Natural killer cell (primary cell): ENCODE measurements at regions not wholly inside any gene's neighbourhood (a gene's known extent, or its start where the extent isn't known, plus 50 kb on each side); places are given as distances from the start of the nearest gene placed in this dataset.

Experiments
- ATAC-seq, 3 donors: fragments of 150-1000 bp in 2 of 3; fragments of 200-7000 bp in 1 of 3; cut with Tn5 transposase; 1 replicate in 1 of 3; 2 replicates in 2 of 3; pipeline ENCODE4 v1.10.0; 2021; ENCODE audit warnings: mild to moderate bottlenecking in 2 of 3, moderate library complexity in 2 of 3
- DNase-seq, 2 donors: peaks; one replicate each; pipeline versions ENCODE4 v3.0.0 to v3.0.0-alpha.2; 2013 to 2021; ENCODE audit warnings: mixed read lengths in 1 of 2
- H3K27ac ChIP-seq: one replicate; pipeline ENCODE4 v1.5.1; 2013; ENCODE audit warnings: mild to moderate bottlenecking, low read length
- H3K27me3 ChIP-seq: one replicate; pipeline ENCODE4 v1.6.1; 2013; ENCODE audit warnings: low read length; ENCODE audit not compliant: control insufficient read depth, insufficient read depth
- H3K36me3 ChIP-seq: one replicate; pipeline ENCODE4 v1.6.1; 2013; ENCODE audit warnings: low read length; ENCODE audit not compliant: control insufficient read depth, insufficient read depth
- H3K4me1 ChIP-seq: one replicate; pipeline ENCODE4 v1.6.1; 2013; ENCODE audit warnings: low read length; ENCODE audit not compliant: control insufficient read depth, insufficient read depth
- H3K4me3 ChIP-seq: one replicate; pipeline ENCODE4 v1.5.1; 2013; ENCODE audit warnings: low read length
- H3K9me3 ChIP-seq: one replicate; pipeline ENCODE4 v1.6.1; 2013; ENCODE audit warnings: low read length; ENCODE audit not compliant: control insufficient read depth, insufficient read depth
- H3K27ac Mint-ChIP-seq, 2 donors: one replicate each; pipeline ENCODE4 v1.8.0; 2022; ENCODE audit warnings: mild to moderate bottlenecking in 2 of 2, mixed read lengths in 2 of 2, moderate library complexity in 1 of 2
- H3K27me3 Mint-ChIP-seq, 2 donors: one replicate each; pipeline ENCODE4 v1.8.0; 2022; ENCODE audit warnings: low read depth in 2 of 2, mixed read lengths in 2 of 2
- H3K36me3 Mint-ChIP-seq: one replicate; pipeline ENCODE4 v1.8.0; 2022; ENCODE audit warnings: mixed read lengths
- H3K4me1 Mint-ChIP-seq, 2 donors: one replicate each; pipeline ENCODE4 v1.8.0; 2022; ENCODE audit warnings: mixed read lengths in 2 of 2
- H3K4me3 Mint-ChIP-seq: one replicate; pipeline ENCODE4 v1.8.0; 2022; ENCODE audit warnings: mild to moderate bottlenecking, moderate library complexity, mixed read lengths
- H3K9me3 Mint-ChIP-seq, 2 donors: one replicate each; pipeline ENCODE4 v1.8.0; 2022; ENCODE audit warnings: mixed read lengths in 2 of 2
- WGBS: methylation state at CpG from one replicate; pipeline ENCODE4 v1.1.7; 2013; ENCODE audit warnings: missing lambda C conversion rate; ENCODE audit not compliant: insufficient coverage; 5-methylcytosine and 5-hydroxymethylcytosine counted together
- intact Hi-C: fragments of 100-400 bp; cut with micrococcal nuclease; formaldehyde crosslinking; loops from one replicate; pipeline ENCODE4 v1.14.2; 2022
- TF ChIP-seq, protein P1 (sequence below): fragments of 200-600 bp; IDR thresholded peaks from one replicate; pipeline ENCODE4 v1.8.0; 2022; ENCODE audit warnings: antibody characterized with exemption

DNA sequence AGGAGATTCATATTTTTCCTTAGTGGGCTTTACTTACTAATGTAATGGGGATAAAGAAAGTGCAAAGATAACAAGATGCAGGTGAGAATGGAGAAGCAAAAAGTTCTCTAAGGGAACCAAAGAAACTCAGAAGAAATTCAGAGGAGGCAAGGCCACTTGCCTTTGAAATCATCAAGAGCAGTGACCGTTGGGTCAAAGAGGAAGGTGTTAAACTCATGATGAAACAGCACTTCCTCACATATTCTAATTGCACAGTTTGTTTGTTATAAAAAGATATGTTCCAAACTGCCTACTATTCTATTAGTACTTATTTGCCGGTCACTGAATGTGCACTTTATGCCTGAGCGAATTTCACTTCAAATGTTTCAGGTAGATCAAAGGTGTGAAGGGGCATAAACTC, 975.1 kb downstream of the BCL11A start:
- H3K36me3 Mint-ChIP-seq: no peaks in the 10 kb centered on the region
- H3K27me3 ChIP-seq: no peaks in the 10 kb centered on the region
- no peaks in the 10 kb centered on the region for H3K36me3 ChIP-seq
- peaks cover 0 to 6% of the 10 kb centered on the region in 2 donors for H3K9me3 Mint-ChIP-seq
- H3K27ac ChIP-seq: no peak overlapping the region
- TF ChIP-seq, protein P1, sequence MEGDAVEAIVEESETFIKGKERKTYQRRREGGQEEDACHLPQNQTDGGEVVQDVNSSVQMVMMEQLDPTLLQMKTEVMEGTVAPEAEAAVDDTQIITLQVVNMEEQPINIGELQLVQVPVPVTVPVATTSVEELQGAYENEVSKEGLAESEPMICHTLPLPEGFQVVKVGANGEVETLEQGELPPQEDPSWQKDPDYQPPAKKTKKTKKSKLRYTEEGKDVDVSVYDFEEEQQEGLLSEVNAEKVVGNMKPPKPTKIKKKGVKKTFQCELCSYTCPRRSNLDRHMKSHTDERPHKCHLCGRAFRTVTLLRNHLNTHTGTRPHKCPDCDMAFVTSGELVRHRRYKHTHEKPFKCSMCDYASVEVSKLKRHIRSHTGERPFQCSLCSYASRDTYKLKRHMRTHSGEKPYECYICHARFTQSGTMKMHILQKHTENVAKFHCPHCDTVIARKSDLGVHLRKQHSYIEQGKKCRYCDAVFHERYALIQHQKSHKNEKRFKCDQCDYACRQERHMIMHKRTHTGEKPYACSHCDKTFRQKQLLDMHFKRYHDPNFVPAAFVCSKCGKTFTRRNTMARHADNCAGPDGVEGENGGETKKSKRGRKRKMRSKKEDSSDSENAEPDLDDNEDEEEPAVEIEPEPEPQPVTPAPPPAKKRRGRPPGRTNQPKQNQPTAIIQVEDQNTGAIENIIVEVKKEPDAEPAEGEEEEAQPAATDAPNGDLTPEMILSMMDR: no peak
- ATAC-seq (no peak), DNase-seq (no peak)
- 93% methylated on average over 2 of the region's 3 CpGs for WGBS
- no peaks in the 10 kb centered on the region for H3K27me3 Mint-ChIP-seq
- H3K4me1 Mint-ChIP-seq: no peaks in the 10 kb centered on the region
- H3K9me3 ChIP-seq: no peaks in the 10 kb centered on the region
- no peak overlapping the region for H3K4me3 ChIP-seq
- no peak overlapping the region for H3K4me3 Mint-ChIP-seq
- no peaks in the 10 kb centered on the region for H3K4me1 ChIP-seq
- intact Hi-C loops: no loop called here
- no peak overlapping the region for H3K27ac Mint-ChIP-seq

DNA sequence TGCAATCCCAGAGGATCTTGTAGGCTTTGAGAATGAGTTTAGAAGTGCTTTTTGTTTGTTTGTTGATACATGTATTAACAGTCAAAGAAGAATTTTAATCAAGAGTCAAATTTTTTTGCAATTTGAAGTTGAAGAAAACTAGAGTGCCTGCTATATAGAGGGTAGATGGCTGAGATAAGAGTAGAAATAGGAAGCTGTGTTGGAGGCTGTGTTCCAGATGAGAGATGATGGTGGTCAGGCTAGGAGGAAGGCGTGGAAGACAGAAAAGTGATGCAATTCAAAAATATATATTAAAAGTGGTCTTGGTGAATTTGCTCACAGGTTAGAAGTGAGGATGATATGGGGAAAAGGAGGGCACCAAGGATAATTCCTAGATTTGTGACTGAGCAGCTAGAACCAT, 978.3 kb downstream of the BCL11A start:
- DNase-seq (no peak), ATAC-seq (no peak)
- no peak overlapping the region for H3K27ac ChIP-seq
- no peaks in the 10 kb centered on the region for H3K9me3 ChIP-seq
- H3K27me3 ChIP-seq: no peaks in the 10 kb centered on the region
- no peaks in the 10 kb centered on the region for H3K36me3 Mint-ChIP-seq
- WGBS: 26% methylated on average over 1 of the region's 1 CpG
- no peak overlapping the region for H3K27ac Mint-ChIP-seq
- no peaks in the 10 kb centered on the region for H3K36me3 ChIP-seq
- no peak overlapping the region for H3K4me3 Mint-ChIP-seq
- H3K9me3 Mint-ChIP-seq: peaks cover 4 to 9% of the 10 kb centered on the region in 2 donors
- no peak overlapping the region for H3K4me3 ChIP-seq
- TF ChIP-seq, protein P1: no peak
- intact Hi-C loops: no loop called here
- H3K27me3 Mint-ChIP-seq: no peaks in the 10 kb centered on the region
- H3K4me1 Mint-ChIP-seq: no peaks in the 10 kb centered on the region
- H3K4me1 ChIP-seq: no peaks in the 10 kb centered on the region

DNA sequence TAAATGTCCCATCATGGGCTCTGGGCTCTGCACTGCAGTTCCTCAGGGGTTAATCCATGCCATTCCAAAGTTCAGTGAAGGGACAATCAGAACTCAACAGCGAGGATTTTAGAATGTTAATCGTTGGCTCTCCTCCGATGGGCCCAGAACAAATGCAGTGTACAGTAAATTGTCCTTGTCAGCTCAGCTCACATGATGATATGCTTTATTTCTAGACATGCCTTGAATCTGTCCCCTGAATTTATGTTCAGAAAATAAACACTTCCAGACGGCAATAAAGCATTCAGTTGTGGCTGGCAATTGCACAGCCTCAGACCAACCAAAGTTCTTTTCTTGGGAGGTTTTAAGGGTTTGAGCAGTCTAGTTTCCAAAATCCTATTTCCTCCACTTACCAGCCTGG, 981.2 kb downstream of the BCL11A start:
- Mint-ChIP-seq H3K4me1 (no peaks in the 10 kb centered on the region), H3K27me3 (no peaks in the 10 kb centered on the region), H3K4me3 (no peak overlapping the region), H3K9me3 (peaks cover 7 to 9% of the 10 kb centered on the region in 2 donors), H3K27ac (no peak overlapping the region), H3K36me3 (no peaks in the 10 kb centered on the region)
- TF ChIP-seq, protein P1: no peak
- Histone ChIP-seq H3K4me3 (no peak overlapping the region), H3K27me3 (no peaks in the 10 kb centered on the region), H3K4me1 (no peaks in the 10 kb centered on the region), H3K27ac (no peak overlapping the region), H3K36me3 (no peaks in the 10 kb centered on the region), H3K9me3 (no peaks in the 10 kb centered on the region)
- DNase-seq (no peak), ATAC-seq (no peak)
- intact Hi-C loops: no loop called here
- WGBS: 83% methylated on average over 4 of the region's 4 CpGs

DNA sequence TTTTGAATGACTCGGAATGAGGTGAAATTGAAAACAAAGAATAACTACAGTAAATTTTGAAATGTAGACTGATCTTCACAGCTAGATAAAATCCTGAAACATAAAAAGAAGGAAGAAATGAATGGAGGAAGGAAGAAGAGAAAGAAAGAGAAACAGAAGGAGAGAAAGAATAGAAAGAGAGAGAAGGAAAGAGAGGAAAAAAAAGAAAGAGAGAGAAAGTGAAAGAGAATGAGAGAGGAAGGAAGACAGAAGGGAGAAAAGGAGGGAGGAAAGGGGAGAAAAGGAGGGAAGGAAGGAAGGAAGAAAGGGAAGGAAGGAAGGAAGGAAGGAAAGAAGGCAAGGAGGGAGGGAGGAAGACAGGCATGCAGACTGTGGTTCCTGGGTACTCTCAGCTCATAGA, 982.6 kb downstream of the BCL11A start:
- Mint-ChIP-seq H3K27ac (no peak overlapping the region), H3K27me3 (no peaks in the 10 kb centered on the region), H3K9me3 (peaks cover 7% of the 10 kb centered on the region in 2 donors), H3K4me3 (no peak overlapping the region), H3K36me3 (no peaks in the 10 kb centered on the region), H3K4me1 (no peaks in the 10 kb centered on the region)
- Histone ChIP-seq H3K36me3 (no peaks in the 10 kb centered on the region), H3K27me3 (no peaks in the 10 kb centered on the region), H3K27ac (no peak overlapping the region), H3K9me3 (no peaks in the 10 kb centered on the region), H3K4me1 (no peaks in the 10 kb centered on the region), H3K4me3 (no peak overlapping the region)
- ATAC-seq: no peak
- intact Hi-C loops: no loop called here
- TF ChIP-seq, protein P1: no peak
- no peak for DNase-seq
- no CpG with 5 or more reads among the region's 1 CpG for WGBS
